H1 (cell line): ENCODE measurements at regions not wholly inside any gene's neighbourhood (a gene's known extent, or its start where the extent isn't known, plus 50 kb on each side); places are given as distances from the start of the nearest gene placed in this dataset.

Source experiments
- CTCF ChIA-PET: fragments of 300-600 bp; sonication (Branson Sonifier 250); formaldehyde crosslinking; loops from one replicate; lab custom pipeline; 2021; ENCODE audit not compliant: partially characterized antibody; lab: Charles Lee
- POLR2A ChIA-PET: fragments of 300-600 bp; sonication (Branson Sonifier 250); formaldehyde crosslinking; loops from one replicate; lab custom pipeline; 2021; ENCODE audit warnings: inconsistent platforms; ENCODE audit not compliant: partially characterized antibody; lab: Charles Lee
- DNase-seq, 2 experiments: peaks; one replicate each; pipeline versions ENCODE4 v3.0.0 to v3.0.0-alpha.2; 2010 to 2022; ENCODE audit warnings: low spot score in 2 of 2, low read depth in 1 of 2, mixed read lengths in 1 of 2
- FAIRE-seq: peaks from 2 replicates; lab custom pipeline; 2011; peaks lifted over from hg19 to GRCh38; lab: Jason Lieb, UNC
- H2AFZ ChIP-seq: 2 replicates; pipeline ENCODE4 v1.8.1; 2012; ENCODE audit warnings: low read length, inconsistent platforms
- H2AK5ac ChIP-seq: 2 replicates; pipeline ENCODE4 v1.6.1; 2013; ENCODE audit warnings: low read depth, low read length
- H2BK120ac ChIP-seq: replicated peaks from 2 replicates; pipeline ENCODE3; 2013; ENCODE audit warnings: low read depth, low read length, inconsistent platforms
- H2BK12ac ChIP-seq: 2 replicates; pipeline ENCODE4 v1.6.1; 2013; ENCODE audit warnings: low read depth, low read length
- H2BK15ac ChIP-seq: 2 replicates; pipeline ENCODE4 v1.6.1; 2013; ENCODE audit warnings: low read length
- H2BK20ac ChIP-seq: 2 replicates; pipeline ENCODE4 v1.6.1; 2013; ENCODE audit warnings: low read length
- H2BK5ac ChIP-seq: 2 replicates; pipeline ENCODE4 v1.6.1; 2013; ENCODE audit warnings: low read depth, low read length
- H3K14ac ChIP-seq: 2 replicates; pipeline ENCODE4 v1.6.1; 2013; ENCODE audit warnings: inconsistent platforms; ENCODE audit not compliant: insufficient read length
- H3K18ac ChIP-seq: 2 replicates; pipeline ENCODE4 v1.6.1; 2013; ENCODE audit warnings: low read length; ENCODE audit errors: extremely low read depth
- H3K23ac ChIP-seq: 2 replicates; pipeline ENCODE4 v1.6.1; 2013; ENCODE audit warnings: inconsistent platforms; ENCODE audit not compliant: insufficient read length
- H3K23me2 ChIP-seq: 2 replicates; pipeline ENCODE4 v1.6.1; 2013; ENCODE audit warnings: low read depth, low read length
- H3K27ac ChIP-seq: 2 replicates; pipeline ENCODE4 v1.6.1; 2011; ENCODE audit warnings: low read depth, low read length, inconsistent platforms
- H3K27me3 ChIP-seq, 4 experiments: replicated peaks in 1 of 4; 1 replicate in 1 of 4; 2 replicates in 3 of 4; pipeline versions ENCODE4 v1.6.1 to v1.8.1; 2011 to 2013; ENCODE audit warnings: low read length in 3 of 4, mild to moderate bottlenecking in 3 of 4, inconsistent platforms in 2 of 4, mixed read lengths in 2 of 4, moderate library complexity in 1 of 4; ENCODE audit not compliant: control insufficient read depth in 3 of 4, insufficient read depth in 3 of 4; ENCODE audit errors: extremely low read depth in 1 of 4
- H3K36me3 ChIP-seq, 4 experiments: 2 replicates each; pipeline versions ENCODE4 v1.6.1 to v1.8.1; 2011 to 2013; ENCODE audit warnings: mild to moderate bottlenecking in 4 of 4, low read length in 3 of 4, moderate library complexity in 2 of 4, control low read depth in 1 of 4, inconsistent platforms in 1 of 4; ENCODE audit not compliant: insufficient read depth in 4 of 4, control insufficient read depth in 2 of 4
- H3K4ac ChIP-seq: replicated peaks from 2 replicates; pipeline ENCODE3; 2013; ENCODE audit warnings: low read length, low read depth, mixed read lengths, inconsistent platforms; ENCODE audit not compliant: insufficient read length
- H3K4me1 ChIP-seq, 4 experiments: replicated peaks in 1 of 4; 1 replicate in 1 of 4; 2 replicates in 3 of 4; pipeline versions ENCODE4 v1.6.1 to v1.8.1; 2011 to 2013; ENCODE audit warnings: low read length in 3 of 4, inconsistent platforms in 2 of 4, mixed read lengths in 1 of 4; ENCODE audit not compliant: insufficient read depth in 4 of 4, control insufficient read depth in 3 of 4
- H3K4me2 ChIP-seq, 2 experiments: 2 replicates each; pipeline versions ENCODE4 v1.6.1 to v1.8.1; 2011 to 2013; ENCODE audit warnings: low read depth in 2 of 2, low read length in 2 of 2, control low read depth in 1 of 2, inconsistent platforms in 1 of 2, mild to moderate bottlenecking in 1 of 2; ENCODE audit not compliant: insufficient read depth in 1 of 2
- H3K4me3 ChIP-seq, 4 experiments: fragments of 200-600, 300-600 bp in 1 of 4; sonication (generic), shearing (Covaris generic), sonication (Bioruptor Twin) in 1 of 4; 2 replicates each; pipeline versions ENCODE4 v1.5.1 to v1.8.1; 2011 to 2016; ENCODE audit warnings: low read length in 4 of 4, low read depth in 3 of 4, control low read depth in 2 of 4, inconsistent platforms in 2 of 4, mild to moderate bottlenecking in 2 of 4, mixed read lengths in 1 of 4, moderate library complexity in 1 of 4; ENCODE audit not compliant: insufficient read depth in 2 of 4; ENCODE audit errors: extremely low read depth in 1 of 4
- H3K56ac ChIP-seq: replicated peaks from 2 replicates; pipeline ENCODE3; 2013; ENCODE audit warnings: low read depth, mild to moderate bottlenecking, mixed read lengths, low read length, inconsistent platforms; ENCODE audit not compliant: insufficient read length
- H3K79me1 ChIP-seq: 2 replicates; pipeline ENCODE4 v1.6.1; 2013; ENCODE audit warnings: low read depth, low read length, control low read depth
- H3K79me2 ChIP-seq, 2 experiments: 2 replicates each; pipeline versions ENCODE4 v1.6.1 to v1.8.1; 2012 to 2013; ENCODE audit warnings: low read length in 2 of 2, mild to moderate bottlenecking in 2 of 2, inconsistent platforms in 1 of 2; ENCODE audit not compliant: insufficient read depth in 2 of 2, control insufficient read depth in 1 of 2
- H3K9ac ChIP-seq, 4 experiments: replicated peaks in 1 of 4; 1 replicate in 1 of 4; 2 replicates in 3 of 4; pipeline versions ENCODE4 v1.6.1 to v1.8.1; 2011 to 2013; ENCODE audit warnings: low read depth in 3 of 4, low read length in 3 of 4, control low read depth in 2 of 4, mild to moderate bottlenecking in 2 of 4, moderate library complexity in 2 of 4, inconsistent platforms in 1 of 4; ENCODE audit errors: extremely low read depth in 1 of 4
- H3K9me3 ChIP-seq, 2 experiments: 2 replicates each; pipeline versions ENCODE4 v1.6.1 to v1.8.1; 2012 to 2013; ENCODE audit warnings: mild to moderate bottlenecking in 2 of 2, moderate library complexity in 2 of 2, control low read depth in 1 of 2, inconsistent platforms in 1 of 2, low read depth in 1 of 2, low read length in 1 of 2, mixed read lengths in 1 of 2; ENCODE audit not compliant: insufficient read depth in 2 of 2
- H4K20me1 ChIP-seq, 2 experiments: replicated peaks in 1 of 2; 2 replicates each; pipeline versions ENCODE3 to v1.8.1; 2011 to 2013; ENCODE audit warnings: inconsistent platforms in 2 of 2, low read length in 2 of 2, mild to moderate bottlenecking in 1 of 2; ENCODE audit not compliant: insufficient read depth in 2 of 2, control insufficient read depth in 1 of 2
- H4K5ac ChIP-seq: 2 replicates; pipeline ENCODE4 v1.6.1; 2013; ENCODE audit warnings: low read length, low read depth, mixed read lengths, inconsistent platforms; ENCODE audit not compliant: insufficient read length
- H4K8ac ChIP-seq: 2 replicates; pipeline ENCODE4 v1.8.0; 2013; ENCODE audit warnings: mild to moderate bottlenecking, moderate library complexity, low read length, inconsistent platforms; ENCODE audit not compliant: insufficient read depth; ENCODE audit errors: extremely low read depth
- H4K91ac ChIP-seq: replicated peaks from 2 replicates; pipeline ENCODE3; 2013; ENCODE audit warnings: low read length, mixed read lengths, inconsistent platforms; ENCODE audit not compliant: insufficient read length
- ASH2L ChIP-seq: fragments of 200-600, 300-600 bp; sonication (generic); IDR thresholded peaks from one replicate; pipeline ENCODE4 v1.7.1; 2017; ENCODE audit warnings: low read length
- CBX8 ChIP-seq: fragments of 300-800, 300-1000 bp; sonication (generic); IDR thresholded peaks from 2 replicates; pipeline ENCODE4 v1.7.1; 2016; ENCODE audit warnings: low read depth, low read length, borderline replicate concordance
- CEBPB ChIP-seq: IDR thresholded peaks from 2 replicates; pipeline ENCODE4 v1.6.1; 2012; ENCODE audit warnings: low read depth, low read length
- E2F6 ChIP-seq: IDR thresholded peaks from 2 replicates; pipeline ENCODE4 v1.6.1; 2012; ENCODE audit warnings: inconsistent platforms
- EGR1 ChIP-seq: IDR thresholded peaks from 2 replicates; pipeline ENCODE4 v1.6.1; 2011; ENCODE audit warnings: low read depth, low read length, borderline replicate concordance
- EP300 ChIP-seq, 2 experiments: IDR thresholded peaks; 1 replicate in 1 of 2; 2 replicates in 1 of 2; pipeline ENCODE4 v1.6.1; 2011 to 2012; ENCODE audit warnings: low read depth in 2 of 2, low read length in 2 of 2, mild to moderate bottlenecking in 2 of 2, borderline replicate concordance in 1 of 2, inconsistent platforms in 1 of 2, moderate library complexity in 1 of 2
- HDAC2 ChIP-seq, 2 experiments: fragments of 300-600 bp in 1 of 2; sonication (generic) in 1 of 2; IDR thresholded peaks; 2 replicates each; pipeline ENCODE4 v1.6.1; 2011 to 2012; ENCODE audit warnings: low read depth in 2 of 2, low read length in 2 of 2, mild to moderate bottlenecking in 2 of 2, moderate library complexity in 2 of 2, borderline replicate concordance in 1 of 2, inconsistent platforms in 1 of 2
- MAX ChIP-seq: IDR thresholded peaks from 2 replicates; pipeline ENCODE4 v1.6.1; 2012; ENCODE audit warnings: inconsistent platforms
- RNF2 ChIP-seq: fragments of 200-900, 300-1000 bp; sonication (generic); IDR thresholded peaks from 2 replicates; pipeline ENCODE4 v1.7.1; 2016; ENCODE audit warnings: borderline replicate concordance, low read depth, mild to moderate bottlenecking, antibody characterized with exemption, low read length; ENCODE audit not compliant: poor library complexity, severe bottlenecking; ENCODE audit errors: missing control alignments
- RXRA ChIP-seq: IDR thresholded peaks from 2 replicates; pipeline ENCODE4 v1.6.1; 2011; ENCODE audit warnings: low read depth, mild to moderate bottlenecking, low read length, moderate library complexity; ENCODE audit not compliant: insufficient read depth
- SAP30 ChIP-seq: fragments of 300-600 bp; sonication (generic); IDR thresholded peaks from 2 replicates; pipeline ENCODE4 v1.7.1; 2012; ENCODE audit warnings: low read length, moderate library complexity, mild to moderate bottlenecking, inconsistent platforms; ENCODE audit not compliant: insufficient read depth, insufficient replicate concordance
- SP4 ChIP-seq: IDR thresholded peaks from 2 replicates; pipeline ENCODE4 v1.6.1; 2012; ENCODE audit warnings: low read length, inconsistent platforms
- SUZ12 ChIP-seq: fragments of 200-600 bp; sonication (generic); IDR thresholded peaks from 2 replicates; pipeline ENCODE4 v1.6.1; 2012; ENCODE audit warnings: mild to moderate bottlenecking, inconsistent platforms, low read length, moderate library complexity, mixed read lengths
- WGBS, 2 experiments: shearing (Covaris generic) in 1 of 2; methylation state at CpG; one replicate each; pipeline versions ENCODE4 v1.1.6 to v1.1.7; 2013 to 2015; ENCODE audit warnings: low lambda C conversion rate in 2 of 2, mixed read lengths in 2 of 2, inconsistent platforms in 1 of 2, low coverage in 1 of 2, missing lambda C conversion rate in 1 of 2; ENCODE audit not compliant: insufficient replicate concordance in 2 of 2, insufficient coverage in 1 of 2, insufficient read length in 1 of 2; ENCODE audit errors: extremely low coverage in 1 of 2, missing lambda C conversion rate in 1 of 2; 5-methylcytosine and 5-hydroxymethylcytosine counted together

GRCh38 chr17:72441909-72442308 is 321.1 kb downstream of the SOX9 start:
- Histone ChIP-seq H3K4ac (no peak overlapping the region), H3K9ac (no peak overlapping the region), H3K36me3 (no peaks in the 10 kb centered on the region), H3K4me3 (no peak overlapping the region), H2BK20ac (no peak overlapping the region), H4K8ac (no peak overlapping the region), H4K91ac (no peak overlapping the region), H3K79me1 (no peaks in the 10 kb centered on the region), H3K27me3 (no peaks in the 10 kb centered on the region; a peak in 1 of 7 replicates), H3K14ac (no peak overlapping the region), H3K23me2 (no peaks in the 10 kb centered on the region), H2BK120ac (no peak overlapping the region), H3K27ac (no peak overlapping the region), H4K5ac (no peak overlapping the region), H3K9me3 (no peaks in the 10 kb centered on the region; a peak in 1 of 4 replicates), H3K56ac (no peak overlapping the region), H3K4me1 (peaks cover 0 to 2% (median 0%) of the 10 kb centered on the region in 4 experiments; a peak in 1 of 7 replicates), H2AFZ (no peak overlapping the region), H2BK12ac (no peak overlapping the region), H3K18ac (no peak overlapping the region), H3K79me2 (no peaks in the 10 kb centered on the region), H2BK15ac (no peak overlapping the region), H3K4me2 (no peak overlapping the region), H2AK5ac (no peak overlapping the region), H4K20me1 (no peaks in the 10 kb centered on the region), H2BK5ac (no peak overlapping the region), H3K23ac (no peak overlapping the region)
- WGBS, 2 experiments: 92% methylated on average over 4 of the region's 4 CpGs; no CpG with 5 or more reads in 1 of the 2 experiments
- ChIA-PET CTCF (interaction anchor here (0.7 kb wide), 1 partner anchor 491 kb away, joined by 3 read pairs; no protein-coding TSS in a partner anchor), POLR2A (no interaction called here)
- DNase-seq (no peak), FAIRE-seq (no peak)
- TF ChIP-seq SUZ12 (no peak), MAX (no peak), EGR1 (no peak), HDAC2 (IDR thresholded peaks at IDR 0.05; ENCODE audit: borderline replicate concordance in 1 of 2, low read depth in 2 of 2, low read length in 2 of 2) (no peak), RNF2 (no peak), RXRA (no peak), SAP30 (no peak), CBX8 (no peak), E2F6 (no peak), ASH2L (no peak), EP300 (IDR thresholded peaks at IDR 0.05; ENCODE audit: borderline replicate concordance in 1 of 2, low read depth in 2 of 2, low read length in 2 of 2) (no peak), CEBPB (no peak), SP4 (no peak)
